ELR (cell line): ENCODE measurements at regions not wholly inside any gene's neighbourhood (a gene's known extent, or its start where the extent isn't known, plus 50 kb on each side); places are given as distances from the start of the nearest gene placed in this dataset.

Source experiments
- DNase-seq: peaks from one replicate; pipeline ENCODE4 v3.0.0-alpha.2; 2015; ENCODE audit warnings: low read depth

GRCh38 chr11:91243051-91243450 lies 981.6 kb upstream of the FAT3 start:
- DNase-seq: no peak

- no peak for DNase-seq
Observed at GRCh38 chr11:91241226-91241625, 983.4 kb upstream of the FAT3 start.

GRCh38 chr11:91239359-91239758 lies 985.3 kb upstream of the FAT3 start:
- DNase-seq: no peak

GRCh38 chr11:91231226-91231625 lies 993.4 kb upstream of the FAT3 start:
- DNase-seq: no peak

GRCh38 chr11:91230647-91231046 lies 994.0 kb upstream of the FAT3 start:
- no peak for DNase-seq

- no peak for DNase-seq
Observed at GRCh38 chr11:91222830-91223229, 1000.0 kb upstream of the CHORDC1 start.

- DNase-seq: no peak
Observed at GRCh38 chr11:91220476-91221202, 997.8 kb upstream of the CHORDC1 start.

GRCh38 chr11:91219535-91219934 lies 996.7 kb upstream of the CHORDC1 start:
- no peak for DNase-seq

- no peak for DNase-seq
Observed at GRCh38 chr11:91209751-91210150, 986.9 kb upstream of the CHORDC1 start.

GRCh38 chr11:91209306-91209705 lies 986.5 kb upstream of the CHORDC1 start:
- no peak for DNase-seq

GRCh38 chr11:91199866-91200265 lies 977.0 kb upstream of the CHORDC1 start:
- DNase-seq: no peak

GRCh38 chr11:91194546-91194945 lies 971.7 kb upstream of the CHORDC1 start:
- DNase-seq: no peak

GRCh38 chr11:91188484-91188883 lies 965.6 kb upstream of the CHORDC1 start:
- no peak for DNase-seq

- DNase-seq: no peak
Observed at GRCh38 chr11:91187314-91187713, 964.5 kb upstream of the CHORDC1 start.

GRCh38 chr11:91178366-91178765 lies 955.5 kb upstream of the CHORDC1 start:
- DNase-seq: no peak

GRCh38 chr11:91174734-91175133 lies 951.9 kb upstream of the CHORDC1 start:
- DNase-seq: no peak

- no peak for DNase-seq
Observed at GRCh38 chr11:91174193-91174592, 951.3 kb upstream of the CHORDC1 start.

GRCh38 chr11:91173701-91174100 lies 950.9 kb upstream of the CHORDC1 start:
- DNase-seq: peak; percentile 37

- no peak for DNase-seq
Observed at GRCh38 chr11:91170711-91171110, 947.9 kb upstream of the CHORDC1 start.

GRCh38 chr11:91164452-91164822 lies 941.6 kb upstream of the CHORDC1 start:
- DNase-seq: peak; percentile 7

- peak; percentile 17 for DNase-seq
Observed at GRCh38 chr11:91163619-91164451, 941.0 kb upstream of the CHORDC1 start.

- DNase-seq: no peak
Observed at GRCh38 chr11:91160661-91161060, 937.8 kb upstream of the CHORDC1 start.

- DNase-seq: peak; percentile 72
Observed at GRCh38 chr11:91158891-91159537, 936.2 kb upstream of the CHORDC1 start.
